MCF 10A (cell line): ENCODE measurements at regions not wholly inside any gene's neighbourhood (a gene's known extent, or its start where the extent isn't known, plus 50 kb on each side); places are given as distances from the start of the nearest gene placed in this dataset.

ENCODE experiments used
- BruUV-seq: library from RNA; stranded (reverse); fragments of 400-500 nt; replicated peaks from 2 replicates; lab custom pipeline; 2021; lab: Mats Ljungman, UMichigan
- CTCF ChIA-PET: fragments of 300-600 bp; sonication (Branson Sonifier 250); formaldehyde crosslinking; extraction: SDS; loops from one replicate; lab custom pipeline; 2021; ENCODE audit warnings: antibody characterized with exemption, inconsistent platforms; lab: Yijun Ruan, JAX
- POLR2A ChIA-PET: fragments of 300-600, 350-650 bp; sonication (Branson Sonifier 250); formaldehyde crosslinking; extraction: SDS; loops from one replicate; lab custom pipeline; 2020; ENCODE audit warnings: antibody characterized with exemption, inconsistent platforms; lab: Yijun Ruan, JAX
- DNase-seq: peaks from one replicate; pipeline ENCODE4 v3.0.0-alpha.2; 2018; ENCODE audit not compliant: unreplicated experiment
- H3K27ac Mint-ChIP-seq: one replicate; pipeline ENCODE4 v1.8.0; 2022; ENCODE audit warnings: mild to moderate bottlenecking, low read depth, mixed read lengths; ENCODE audit not compliant: unreplicated experiment
- H3K27me3 Mint-ChIP-seq: one replicate; pipeline ENCODE4 v1.8.0; 2022; ENCODE audit warnings: mixed read lengths; ENCODE audit not compliant: insufficient read depth, unreplicated experiment
- H3K36me3 Mint-ChIP-seq: one replicate; pipeline ENCODE4 v1.8.0; 2022; ENCODE audit warnings: mild to moderate bottlenecking, moderate library complexity, mixed read lengths; ENCODE audit not compliant: insufficient read depth, unreplicated experiment
- H3K4me1 Mint-ChIP-seq: one replicate; pipeline ENCODE4 v1.8.0; 2022; ENCODE audit warnings: mixed read lengths; ENCODE audit not compliant: insufficient read depth, unreplicated experiment
- H3K4me3 Mint-ChIP-seq: one replicate; pipeline ENCODE4 v1.8.0; 2022; ENCODE audit warnings: mild to moderate bottlenecking, moderate library complexity, mixed read lengths; ENCODE audit not compliant: unreplicated experiment
- H3K9me3 Mint-ChIP-seq: one replicate; pipeline ENCODE4 v1.8.0; 2022; ENCODE audit warnings: mixed read lengths; ENCODE audit not compliant: unreplicated experiment
- intact Hi-C: fragments of 100-400 bp; cut with micrococcal nuclease; formaldehyde crosslinking; loops from 2 replicates; pipeline ENCODE4 v1.14.1; 2022
- TF ChIP-seq, protein P1 (sequence below): fragments of 200-600 bp; IDR thresholded peaks from one replicate; pipeline ENCODE4 v1.8.0; 2022; ENCODE audit warnings: antibody characterized with exemption, mild to moderate bottlenecking; ENCODE audit not compliant: unreplicated experiment

DNA sequence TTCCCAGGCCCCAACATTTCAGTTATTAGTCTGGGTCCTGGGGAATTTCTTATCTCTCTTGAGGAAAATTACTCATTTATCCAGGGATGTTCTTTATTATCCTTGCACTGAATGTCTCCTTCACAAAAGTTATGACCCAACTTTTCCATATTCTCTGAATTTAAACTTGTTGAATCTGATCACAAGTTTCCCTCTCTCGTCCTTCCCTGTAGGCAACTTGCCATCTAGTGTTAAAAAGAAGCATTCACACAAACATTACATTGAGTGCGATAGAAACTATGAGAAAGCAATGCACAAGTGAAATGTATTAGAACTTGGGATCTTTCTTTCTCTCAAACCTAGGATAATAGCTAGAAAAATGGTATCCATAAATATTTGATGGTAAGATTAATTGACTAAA is 608.4 kb downstream of the FSCB start:
- Mint-ChIP-seq H3K27me3 (no peaks in the 10 kb centered on the region), H3K9me3 (no peaks in the 10 kb centered on the region), H3K36me3 (no peaks in the 10 kb centered on the region), H3K4me1 (peaks cover 20% of the 10 kb centered on the region), H3K27ac (no peak overlapping the region), H3K4me3 (no peak overlapping the region)
- POLR2A ChIA-PET = interaction anchor here (0.7 kb wide), 1 partner anchor 10 kb away, joined by 3 read pairs; no protein-coding TSS in a partner anchor
- peak; percentile 22 for DNase-seq
- no TSS peak for BruUV-seq
- TF ChIP-seq, protein P1, sequence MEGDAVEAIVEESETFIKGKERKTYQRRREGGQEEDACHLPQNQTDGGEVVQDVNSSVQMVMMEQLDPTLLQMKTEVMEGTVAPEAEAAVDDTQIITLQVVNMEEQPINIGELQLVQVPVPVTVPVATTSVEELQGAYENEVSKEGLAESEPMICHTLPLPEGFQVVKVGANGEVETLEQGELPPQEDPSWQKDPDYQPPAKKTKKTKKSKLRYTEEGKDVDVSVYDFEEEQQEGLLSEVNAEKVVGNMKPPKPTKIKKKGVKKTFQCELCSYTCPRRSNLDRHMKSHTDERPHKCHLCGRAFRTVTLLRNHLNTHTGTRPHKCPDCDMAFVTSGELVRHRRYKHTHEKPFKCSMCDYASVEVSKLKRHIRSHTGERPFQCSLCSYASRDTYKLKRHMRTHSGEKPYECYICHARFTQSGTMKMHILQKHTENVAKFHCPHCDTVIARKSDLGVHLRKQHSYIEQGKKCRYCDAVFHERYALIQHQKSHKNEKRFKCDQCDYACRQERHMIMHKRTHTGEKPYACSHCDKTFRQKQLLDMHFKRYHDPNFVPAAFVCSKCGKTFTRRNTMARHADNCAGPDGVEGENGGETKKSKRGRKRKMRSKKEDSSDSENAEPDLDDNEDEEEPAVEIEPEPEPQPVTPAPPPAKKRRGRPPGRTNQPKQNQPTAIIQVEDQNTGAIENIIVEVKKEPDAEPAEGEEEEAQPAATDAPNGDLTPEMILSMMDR = no peak
- intact Hi-C loops = no loop called here
- CTCF ChIA-PET = interaction anchor here (0.6 to 1.7 kb wide), 2 partner anchors 320 to 396 kb away, joined by 3 to 4 read pairs; no protein-coding TSS in a partner anchor

DNA sequence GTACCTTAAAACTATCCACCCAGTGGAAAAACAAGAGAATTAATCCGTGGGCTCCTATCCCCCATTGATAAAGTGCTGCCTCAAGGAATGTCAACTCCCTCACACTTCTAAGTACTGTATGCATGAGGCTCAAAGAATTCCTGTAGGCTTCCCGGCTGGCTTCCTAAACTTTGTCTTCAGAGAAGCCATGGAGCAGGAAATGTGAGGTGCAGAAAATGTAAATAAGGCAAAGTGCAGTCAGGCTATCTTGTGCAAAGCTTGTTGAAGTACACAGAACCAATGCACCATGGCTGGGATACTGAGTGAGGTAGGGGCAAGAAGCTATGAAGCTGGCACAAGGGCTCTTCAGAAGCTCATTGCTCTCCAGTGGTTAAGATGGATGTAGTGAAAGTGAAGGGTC is 611.0 kb downstream of the FSCB start:
- no peak for DNase-seq
- POLR2A ChIA-PET = interaction anchor here (0.6 kb wide), 1 partner anchor 228 kb away, joined by 4 read pairs; no protein-coding TSS in a partner anchor
- H3K27me3 Mint-ChIP-seq = no peaks in the 10 kb centered on the region
- intact Hi-C loops = no loop called here
- no peaks in the 10 kb centered on the region for H3K9me3 Mint-ChIP-seq
- H3K4me1 Mint-ChIP-seq = peaks cover 20% of the 10 kb centered on the region
- no peak overlapping the region for H3K4me3 Mint-ChIP-seq
- BruUV-seq = no TSS peak
- TF ChIP-seq, protein P1 = no peak
- H3K36me3 Mint-ChIP-seq = no peaks in the 10 kb centered on the region
- CTCF ChIA-PET = no interaction called here
- no peak overlapping the region for H3K27ac Mint-ChIP-seq

DNA sequence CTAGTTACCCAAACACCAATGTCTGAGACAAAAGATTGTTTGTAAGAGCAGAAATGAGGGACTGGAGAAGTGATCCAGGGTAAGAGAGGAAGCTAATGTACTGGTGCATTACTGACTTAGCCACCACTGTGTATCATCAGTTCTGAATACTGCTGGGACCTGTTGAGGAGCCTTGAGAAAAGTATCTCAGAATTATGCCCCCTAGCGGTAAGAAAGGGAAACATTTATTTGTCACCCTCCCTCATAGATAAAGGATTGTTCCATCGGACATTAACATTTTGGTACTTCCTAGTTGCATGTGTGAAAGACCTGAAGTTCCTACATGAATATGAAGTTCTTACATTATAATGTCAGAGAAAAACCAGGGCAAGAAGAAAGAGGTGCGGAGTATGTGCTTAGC is 612.5 kb downstream of the FSCB start:
- Mint-ChIP-seq H3K27ac (no peak overlapping the region), H3K9me3 (no peaks in the 10 kb centered on the region), H3K4me1 (peaks cover 15% of the 10 kb centered on the region), H3K4me3 (no peak overlapping the region), H3K27me3 (no peaks in the 10 kb centered on the region), H3K36me3 (no peaks in the 10 kb centered on the region)
- DNase-seq = no peak
- CTCF ChIA-PET = interaction anchor here (0.6 to 1.0 kb wide), 2 partner anchors 18 kb away, joined by 3 read pairs; no protein-coding TSS in a partner anchor
- no TSS peak for BruUV-seq
- intact Hi-C loops = no loop called here
- TF ChIP-seq, protein P1 = peak; percentile 43
- POLR2A ChIA-PET = no interaction called here

DNA sequence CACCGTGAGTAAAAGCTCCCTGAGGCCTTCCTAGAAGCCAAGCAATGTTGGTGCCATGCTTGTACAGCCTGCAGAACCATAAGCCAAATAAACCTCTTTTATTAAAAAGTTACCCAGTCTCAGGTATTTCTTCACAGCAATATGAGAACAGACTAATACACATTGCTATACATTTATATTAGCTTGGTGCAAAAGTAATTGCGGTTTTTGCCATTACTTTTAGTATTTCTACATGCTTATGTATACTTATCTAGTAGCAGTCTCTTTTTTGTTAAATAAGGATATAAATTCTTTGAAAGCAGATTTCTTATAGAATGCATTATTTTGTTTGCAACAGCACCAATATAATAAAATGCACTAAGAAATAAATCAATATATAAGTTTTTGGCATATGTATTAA is 619.6 kb downstream of the FSCB start:
- Mint-ChIP-seq H3K4me3 (no peak overlapping the region), H3K27ac (no peak overlapping the region), H3K9me3 (no peaks in the 10 kb centered on the region), H3K36me3 (no peaks in the 10 kb centered on the region), H3K27me3 (no peaks in the 10 kb centered on the region), H3K4me1 (no peaks in the 10 kb centered on the region)
- ChIA-PET POLR2A (no interaction called here), CTCF (interaction anchor here (0.6 kb wide), 1 partner anchor 262 kb away, joined by 4 read pairs; no protein-coding TSS in a partner anchor)
- intact Hi-C loops = no loop called here
- BruUV-seq = no TSS peak
- no peak for DNase-seq
- TF ChIP-seq, protein P1 = no peak
